ENCODE measurements at regions not wholly inside any gene's neighbourhood (a gene's known extent, or its start where the extent isn't known, plus 50 kb on each side); places are given as distances from the start of the nearest gene placed in this dataset.

- no peak for DNase-seq
Observed at GRCh38 chr20:57090590-57091560, 175.6 kb downstream of the BMP7 start.

- no peak for DNase-seq
Observed at GRCh38 chr20:57091748-57092111, 174.7 kb downstream of the BMP7 start.

- DNase-seq, result peak; percentile 61
Observed at GRCh38 chr20:57092112-57092899, 174.1 kb downstream of the BMP7 start.

GRCh38 chr20:57092900-57093530 lies 173.4 kb downstream of the BMP7 start:
- no peak for DNase-seq

- no peak for DNase-seq
Observed at GRCh38 chr20:57093766-57094165, 172.7 kb downstream of the BMP7 start.

GRCh38 chr20:57094252-57094891 lies 172.1 kb downstream of the BMP7 start:
- no peak for DNase-seq

- DNase-seq, result no peak
Observed at GRCh38 chr20:57094991-57095390, 171.4 kb downstream of the BMP7 start.

GRCh38 chr20:57095426-57095825 lies 171.0 kb downstream of the BMP7 start:
- no peak for DNase-seq

- DNase-seq, result no peak
Observed at GRCh38 chr20:57097245-57097915, 169.1 kb downstream of the BMP7 start.

GRCh38 chr20:57102160-57102559 lies 164.3 kb downstream of the BMP7 start:
- no peak for DNase-seq

- no peak for DNase-seq
Observed at GRCh38 chr20:57102566-57102965, 163.9 kb downstream of the BMP7 start.

- DNase-seq, result no peak
Observed at GRCh38 chr20:57103146-57103800, 163.2 kb downstream of the BMP7 start.

- no peak for DNase-seq
Observed at GRCh38 chr20:57104113-57104512, 162.3 kb downstream of the BMP7 start.

GRCh38 chr20:57104651-57105204 lies 161.7 kb downstream of the BMP7 start:
- DNase-seq, result no peak

GRCh38 chr20:57106030-57106682 lies 160.3 kb downstream of the BMP7 start:
- no peak for DNase-seq

- DNase-seq, result no peak
Observed at GRCh38 chr20:57106692-57107091, 159.7 kb downstream of the BMP7 start.

GRCh38 chr20:57107208-57107607 lies 159.2 kb downstream of the BMP7 start:
- no peak for DNase-seq

- DNase-seq, result no peak
Observed at GRCh38 chr20:57108218-57108617, 158.2 kb downstream of the BMP7 start.

GRCh38 chr20:57108742-57109570 lies 157.5 kb downstream of the BMP7 start:
- no peak for DNase-seq

GRCh38 chr20:57109571-57109953 lies 156.9 kb downstream of the BMP7 start:
- no peak for DNase-seq

Data from NCI-H69 (cell line).